NT2/D1 (cell line): ENCODE measurements at regions not wholly inside any gene's neighbourhood (a gene's known extent, or its start where the extent isn't known, plus 50 kb on each side); places are given as distances from the start of the nearest gene placed in this dataset.

Source experiments
- DNase-seq: peaks from one replicate; pipeline ENCODE4 v3.0.0-alpha.2; 2011; ENCODE audit warnings: low read depth, low spot score
- H3K27me3 ChIP-seq: 2 replicates; pipeline ENCODE4 v1.6.0; 2011; ENCODE audit warnings: mild to moderate bottlenecking; ENCODE audit not compliant: insufficient read length, insufficient read depth
- H3K36me3 ChIP-seq: 2 replicates; pipeline ENCODE4 v1.6.1; 2011; ENCODE audit warnings: mild to moderate bottlenecking, low read length, mixed read lengths; ENCODE audit not compliant: insufficient read depth, insufficient read length
- H3K4me1 ChIP-seq: 2 replicates; pipeline ENCODE4 v1.5.1; 2011; ENCODE audit not compliant: insufficient read depth, insufficient read length
- H3K4me3 ChIP-seq: 2 replicates; pipeline ENCODE4 v1.5.1; 2011; ENCODE audit warnings: low read depth; ENCODE audit not compliant: insufficient read length
- H3K9ac ChIP-seq: 2 replicates; pipeline ENCODE4 v1.6.0; 2011; ENCODE audit warnings: low read depth; ENCODE audit not compliant: insufficient read length
- H3K9me3 ChIP-seq: 2 replicates; pipeline ENCODE4 v1.5.1; 2011; ENCODE audit warnings: mild to moderate bottlenecking, low read length; ENCODE audit not compliant: insufficient read depth
- SUZ12 ChIP-seq: IDR thresholded peaks from 2 replicates; pipeline ENCODE4 v1.6.1; 2011; ENCODE audit not compliant: insufficient read length, insufficient read depth; ENCODE audit errors: extremely low read depth
- YY1 ChIP-seq: IDR thresholded peaks from 2 replicates; pipeline ENCODE4 v1.6.1; 2011; ENCODE audit not compliant: insufficient read length, insufficient read depth
- ZNF274 ChIP-seq: IDR thresholded peaks from 2 replicates; pipeline ENCODE4 v1.6.1; 2011; ENCODE audit warnings: mild to moderate bottlenecking, low read depth, low read length

DNA sequence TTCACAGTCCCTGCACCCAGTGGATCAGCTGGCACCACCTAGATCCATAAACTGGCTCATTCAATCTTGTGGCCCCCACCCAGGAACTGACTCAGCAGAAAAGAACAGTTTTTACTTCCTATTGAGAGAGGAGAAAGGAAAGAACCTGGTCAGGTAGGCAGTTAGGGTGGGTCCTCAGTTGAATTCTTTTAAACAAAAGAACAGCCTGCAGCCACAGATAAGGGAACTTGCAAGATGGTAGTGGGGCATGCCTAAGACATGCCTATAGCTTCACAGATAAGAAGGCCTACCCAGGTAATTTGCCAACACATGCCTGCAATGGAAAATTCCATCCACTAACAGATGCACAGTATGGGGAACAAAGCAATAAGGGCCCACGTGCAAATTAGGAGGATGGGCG, 86.7 kb upstream of the NLGN4Y start:
- no peak overlapping the region for H3K4me3 ChIP-seq
- no peak for TF ChIP-seq ZNF274
- no peak for TF ChIP-seq SUZ12
- TF ChIP-seq YY1, result no peak
- H3K4me1 ChIP-seq, result no peaks in the 10 kb centered on the region
- H3K9me3 ChIP-seq, result no peaks in the 10 kb centered on the region
- no peaks in the 10 kb centered on the region for H3K36me3 ChIP-seq
- no peak overlapping the region for H3K9ac ChIP-seq
- no peaks in the 10 kb centered on the region for H3K27me3 ChIP-seq
- no peak for DNase-seq

DNA sequence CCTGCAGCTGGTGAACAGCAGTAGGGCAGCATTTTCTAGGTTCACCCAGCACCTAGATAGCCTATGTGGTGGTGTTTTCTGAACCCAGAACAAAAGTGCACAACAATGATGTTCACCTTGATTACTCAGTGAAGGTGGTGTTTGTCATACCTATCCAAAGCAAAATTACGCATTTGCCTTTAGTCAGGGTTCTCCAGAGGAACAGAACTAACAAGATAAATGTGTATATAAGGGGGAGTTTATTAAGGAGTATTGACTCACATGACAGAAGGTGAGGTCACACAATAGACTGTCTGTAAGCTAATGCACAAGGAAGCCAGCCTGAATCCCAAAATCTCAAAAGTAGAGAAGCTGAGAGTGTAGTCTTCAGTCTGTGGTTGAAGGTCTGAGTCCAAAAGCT, 85.9 kb upstream of the NLGN4Y start:
- DNase-seq, result no peak
- H3K9ac ChIP-seq, result no peak overlapping the region
- H3K27me3 ChIP-seq, result no peaks in the 10 kb centered on the region
- H3K4me1 ChIP-seq, result no peaks in the 10 kb centered on the region
- H3K4me3 ChIP-seq, result no peak overlapping the region
- TF ChIP-seq SUZ12 (no peak), ZNF274 (no peak), YY1 (no peak)
- H3K36me3 ChIP-seq, result no peaks in the 10 kb centered on the region
- no peaks in the 10 kb centered on the region for H3K9me3 ChIP-seq

DNA sequence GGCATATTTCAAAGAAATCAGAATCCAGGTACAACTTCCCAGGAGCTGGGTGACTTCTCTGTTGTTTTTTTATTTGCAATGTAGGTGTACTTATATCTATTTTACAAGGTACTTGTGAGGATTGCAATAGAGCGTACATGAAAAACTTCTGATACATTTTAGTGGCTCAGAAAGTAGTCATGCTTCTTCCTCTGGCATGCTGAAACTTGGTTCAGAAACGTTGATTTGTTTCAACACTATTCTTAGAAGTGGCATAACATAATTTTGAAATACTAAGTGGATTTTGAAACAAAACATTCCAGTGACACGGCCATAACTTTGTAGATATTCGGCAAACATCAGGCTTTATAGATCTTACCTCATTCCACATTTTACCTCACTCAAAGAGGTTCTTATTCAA, 79.8 kb upstream of the NLGN4Y start:
- DNase-seq, result no peak
- H3K4me3 ChIP-seq, result no peak overlapping the region
- TF ChIP-seq YY1, result no peak
- no peak for TF ChIP-seq ZNF274
- no peak for TF ChIP-seq SUZ12
- H3K9ac ChIP-seq, result no peak overlapping the region
- H3K36me3 ChIP-seq, result no peaks in the 10 kb centered on the region
- no peaks in the 10 kb centered on the region for H3K4me1 ChIP-seq
- H3K27me3 ChIP-seq, result no peaks in the 10 kb centered on the region
- no peaks in the 10 kb centered on the region for H3K9me3 ChIP-seq

DNA sequence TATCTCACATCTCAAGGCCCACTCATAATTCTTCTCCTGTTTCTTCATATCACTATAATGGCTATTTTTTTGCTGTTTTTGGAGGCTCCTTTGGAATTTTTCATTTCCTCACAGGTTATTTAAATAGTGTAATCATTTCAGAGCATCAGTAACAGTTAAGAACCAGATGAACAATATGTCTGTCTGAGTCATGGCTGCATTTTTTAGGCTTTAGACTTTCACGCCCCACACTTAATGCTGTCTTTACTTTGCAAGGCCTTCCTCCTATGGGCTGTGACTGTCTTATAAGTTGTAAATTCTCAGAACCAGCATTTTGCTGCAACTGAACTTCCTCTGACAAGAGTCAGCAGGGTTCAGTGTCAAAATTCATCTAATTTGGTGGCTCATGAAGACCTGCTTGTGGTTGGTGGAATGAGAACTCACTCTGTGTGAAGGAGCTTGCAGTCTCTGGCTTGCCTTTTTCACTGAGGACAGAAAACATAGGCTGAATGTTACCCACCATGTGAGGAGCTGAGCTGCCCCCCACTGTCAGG, 56.1 kb upstream of the NLGN4Y start:
- H3K4me1 ChIP-seq, result no peaks in the 10 kb centered on the region
- H3K9me3 ChIP-seq, result no peaks in the 10 kb centered on the region
- no peaks in the 10 kb centered on the region for H3K36me3 ChIP-seq
- H3K9ac ChIP-seq, result no peak overlapping the region
- H3K27me3 ChIP-seq, result no peaks in the 10 kb centered on the region
- TF ChIP-seq YY1 (no peak), SUZ12 (no peak), ZNF274 (no peak)
- no peak for DNase-seq
- no peak overlapping the region for H3K4me3 ChIP-seq

DNA sequence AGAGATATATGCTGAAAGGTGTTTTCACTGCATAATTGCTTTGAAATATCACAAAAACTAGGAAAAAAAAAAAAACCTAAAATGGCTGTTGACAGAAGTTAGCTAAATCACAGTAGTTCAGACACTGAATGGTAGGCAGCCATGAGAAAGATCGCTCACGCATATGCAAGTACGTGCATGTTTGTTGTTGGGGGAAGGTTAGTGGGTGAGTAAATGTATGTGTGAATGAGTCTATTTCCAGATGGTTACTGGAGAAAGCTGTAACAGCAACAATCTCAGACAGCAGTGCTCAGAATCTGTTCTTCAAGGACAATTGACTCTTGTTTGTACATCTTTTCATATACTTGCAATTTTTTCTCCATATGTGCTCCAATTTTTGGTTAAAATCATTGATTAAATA, 51.9 kb upstream of the NLGN4Y start:
- TF ChIP-seq YY1, result no peak
- no peak for TF ChIP-seq ZNF274
- no peak for TF ChIP-seq SUZ12
- peaks cover 4% of the 10 kb centered on the region; the same call in 1 of the 2 replicates for H3K9me3 ChIP-seq

DNA sequence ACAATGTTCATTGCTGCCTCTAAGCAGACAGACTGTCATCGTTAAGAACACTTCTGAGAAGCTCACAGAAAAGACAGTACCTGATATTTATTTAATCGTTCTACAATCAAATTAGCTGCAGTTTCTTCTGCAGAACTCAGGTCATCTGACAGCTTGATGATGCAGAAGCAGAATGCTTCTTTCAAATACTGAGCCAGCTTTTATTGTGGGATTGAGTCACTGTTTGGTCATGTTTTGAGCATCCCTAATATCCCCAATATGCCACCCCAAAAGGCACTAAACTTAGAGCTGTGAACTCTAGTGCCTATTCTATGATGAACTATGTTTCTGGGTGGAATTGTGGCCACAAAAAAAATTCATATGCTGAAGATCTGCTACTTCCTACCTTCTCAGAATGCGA, 51.0 kb upstream of the NLGN4Y start:
- peaks cover 4% of the 10 kb centered on the region; the same call in 1 of the 2 replicates for H3K9me3 ChIP-seq
- no peaks in the 10 kb centered on the region for H3K36me3 ChIP-seq
- H3K4me3 ChIP-seq, result no peak overlapping the region
- no peaks in the 10 kb centered on the region for H3K27me3 ChIP-seq
- no peak for DNase-seq
- H3K4me1 ChIP-seq, result no peaks in the 10 kb centered on the region
- no peak overlapping the region for H3K9ac ChIP-seq
- TF ChIP-seq YY1, result no peak
- no peak for TF ChIP-seq SUZ12
- TF ChIP-seq ZNF274, result no peak

More for the DNA sequence above, 51.9 kb upstream of the NLGN4Y start:
- Histone ChIP-seq H3K4me1 (no peaks in the 10 kb centered on the region), H3K9ac (no peak overlapping the region), H3K27me3 (no peaks in the 10 kb centered on the region), H3K36me3 (no peaks in the 10 kb centered on the region), H3K4me3 (no peak overlapping the region)
- no peak for DNase-seq
